H9 (cell line): ENCODE measurements at regions not wholly inside any gene's neighbourhood (a gene's known extent, or its start where the extent isn't known, plus 50 kb on each side); places are given as distances from the start of the nearest gene placed in this dataset.

Experiments
- DNase-seq: peaks from one replicate; pipeline ENCODE4 v3.0.0-alpha.2; 2017
- H2AFZ ChIP-seq: one replicate; pipeline ENCODE4 v1.6.1; 2013; ENCODE audit warnings: mild to moderate bottlenecking, low read length, control low read depth, moderate library complexity
- H2AK5ac ChIP-seq: 2 replicates; pipeline ENCODE4 v1.6.1; 2013; ENCODE audit warnings: low read length, control low read depth, mixed read lengths; ENCODE audit not compliant: insufficient read length
- H2BK120ac ChIP-seq: one replicate; pipeline ENCODE4 v1.6.1; 2013; ENCODE audit warnings: low read depth, mild to moderate bottlenecking, low read length, control low read depth, inconsistent platforms; ENCODE audit not compliant: poor library complexity, severe bottlenecking
- H2BK12ac ChIP-seq: 2 replicates; pipeline ENCODE4 v1.6.1; 2013; ENCODE audit warnings: low read length, control low read depth, mixed read lengths, low read depth; ENCODE audit not compliant: insufficient read length
- H2BK15ac ChIP-seq: 2 replicates; pipeline ENCODE4 v1.6.1; 2013; ENCODE audit warnings: low read depth, low read length, control low read depth
- H2BK20ac ChIP-seq: one replicate; pipeline ENCODE4 v1.6.1; 2013; ENCODE audit warnings: low read depth, mild to moderate bottlenecking, low read length, control low read depth, inconsistent platforms; ENCODE audit not compliant: poor library complexity, severe bottlenecking
- H2BK5ac ChIP-seq: 2 replicates; pipeline ENCODE4 v1.6.1; 2013; ENCODE audit warnings: low read length, control low read depth, mixed read lengths; ENCODE audit not compliant: insufficient read length
- H3K14ac ChIP-seq: 2 replicates; pipeline ENCODE4 v1.6.1; 2013; ENCODE audit warnings: low read length, control low read depth; ENCODE audit not compliant: insufficient read depth
- H3K18ac ChIP-seq: 2 replicates; pipeline ENCODE4 v1.6.1; 2013; ENCODE audit warnings: low read depth, mild to moderate bottlenecking, mixed read lengths, low read length, control low read depth; ENCODE audit not compliant: insufficient read length
- H3K23ac ChIP-seq: 2 replicates; pipeline ENCODE4 v1.6.1; 2013; ENCODE audit warnings: low read length, control low read depth, mixed read lengths, low read depth; ENCODE audit not compliant: insufficient read length
- H3K23me2 ChIP-seq: 2 replicates; pipeline ENCODE4 v1.6.1; 2013; ENCODE audit warnings: low read depth, mild to moderate bottlenecking, mixed read lengths, low read length, control low read depth; ENCODE audit not compliant: insufficient read length, poor library complexity, severe bottlenecking
- H3K27ac ChIP-seq: 2 replicates; pipeline ENCODE4 v1.5.1; 2013; ENCODE audit warnings: low read length, control low read depth, mixed read lengths, low read depth; ENCODE audit not compliant: insufficient read length
- H3K27me3 ChIP-seq: 2 replicates; pipeline ENCODE4 v1.6.1; 2013; ENCODE audit warnings: low read length, control low read depth, inconsistent platforms; ENCODE audit not compliant: insufficient read depth
- H3K4ac ChIP-seq: 2 replicates; pipeline ENCODE4 v1.6.1; 2013; ENCODE audit warnings: low read depth, mild to moderate bottlenecking, control low read depth, inconsistent platforms, low read length, moderate library complexity
- H3K4me1 ChIP-seq: 2 replicates; pipeline ENCODE4 v1.6.1; 2013; ENCODE audit warnings: low read length, control low read depth, inconsistent platforms; ENCODE audit not compliant: insufficient read depth
- H3K4me2 ChIP-seq: 2 replicates; pipeline ENCODE4 v1.6.1; 2013; ENCODE audit warnings: low read length, control low read depth, mixed read lengths; ENCODE audit not compliant: insufficient read length, insufficient read depth
- H3K56ac ChIP-seq: 2 replicates; pipeline ENCODE4 v1.6.1; 2013; ENCODE audit warnings: low read depth, mild to moderate bottlenecking, mixed read lengths, low read length, control low read depth; ENCODE audit not compliant: insufficient read length
- H3K79me1 ChIP-seq: 2 replicates; pipeline ENCODE4 v1.6.1; 2013; ENCODE audit warnings: low read depth, mild to moderate bottlenecking, moderate library complexity, low read length, control low read depth, inconsistent platforms; ENCODE audit not compliant: insufficient read depth, poor library complexity, severe bottlenecking
- H3K79me2 ChIP-seq: 2 replicates; pipeline ENCODE4 v1.6.1; 2013; ENCODE audit warnings: low read length, control low read depth, inconsistent platforms; ENCODE audit not compliant: insufficient read depth
- H3K9ac ChIP-seq: 2 replicates; pipeline ENCODE4 v1.6.1; 2013; ENCODE audit warnings: low read length, control low read depth, mixed read lengths; ENCODE audit not compliant: insufficient read length; ENCODE audit errors: extremely low read depth
- H3K9me3 ChIP-seq: one replicate; pipeline ENCODE4 v1.6.1; 2013; ENCODE audit warnings: low read depth, low read length, inconsistent platforms; ENCODE audit not compliant: control insufficient read depth
- H3T11ph ChIP-seq: one replicate; pipeline ENCODE4 v1.6.1; 2013; ENCODE audit warnings: mild to moderate bottlenecking, low read length, control low read depth, inconsistent platforms
- H4K20me1 ChIP-seq: one replicate; pipeline ENCODE4 v1.6.1; 2013; ENCODE audit not compliant: control insufficient read depth, insufficient read length, insufficient read depth
- H4K5ac ChIP-seq: 2 replicates; pipeline ENCODE4 v1.6.1; 2013; ENCODE audit warnings: low read depth, mild to moderate bottlenecking, mixed read lengths, low read length, control low read depth; ENCODE audit not compliant: insufficient read length
- H4K8ac ChIP-seq: replicated peaks from 2 replicates; pipeline ENCODE4 v1.6.1; 2013; ENCODE audit warnings: low read length, control low read depth, mixed read lengths, low read depth; ENCODE audit not compliant: insufficient read length
- H4K91ac ChIP-seq: 2 replicates; pipeline ENCODE4 v1.6.1; 2013; ENCODE audit warnings: low read depth, mild to moderate bottlenecking, moderate library complexity, mixed read lengths, low read length, control low read depth; ENCODE audit not compliant: insufficient read length
- H3K27ac Mint-ChIP-seq, 3 experiments: 2 replicates in 2 of 3; 3 replicates in 1 of 3; pipeline ENCODE4 v1.8.0; 2020 to 2021; ENCODE audit warnings: mixed read lengths in 3 of 3, mild to moderate bottlenecking in 1 of 3, moderate library complexity in 1 of 3
- H3K27me3 Mint-ChIP-seq: 2 replicates; pipeline ENCODE4 v1.8.0; 2021; ENCODE audit warnings: low read depth, mild to moderate bottlenecking, moderate library complexity, mixed read lengths
- H3K36me3 Mint-ChIP-seq, 3 experiments: 2 replicates in 2 of 3; 3 replicates in 1 of 3; pipeline ENCODE4 v1.8.0; 2020 to 2021; ENCODE audit warnings: low read depth in 3 of 3, mixed read lengths in 3 of 3; ENCODE audit not compliant: insufficient read depth in 1 of 3
- H3K4me1 Mint-ChIP-seq, 2 experiments: 2 replicates each; pipeline ENCODE4 v1.8.0; 2020; ENCODE audit warnings: mixed read lengths in 2 of 2
- H3K4me3 Mint-ChIP-seq, 2 experiments: 2 replicates in 1 of 2; 3 replicates in 1 of 2; pipeline ENCODE4 v1.8.0; 2020 to 2021; ENCODE audit warnings: mild to moderate bottlenecking in 2 of 2, mixed read lengths in 2 of 2, moderate library complexity in 1 of 2
- H3K9me3 Mint-ChIP-seq, 2 experiments: 2 replicates in 1 of 2; 3 replicates in 1 of 2; pipeline ENCODE4 v1.8.0; 2020; ENCODE audit warnings: mild to moderate bottlenecking in 2 of 2, mixed read lengths in 2 of 2, moderate library complexity in 1 of 2
- WGBS: extraction: QIAGEN DNeasy Blood & Tissue Kit; methylation state at CpG from one replicate; pipeline ENCODE4 v1.1.7; 2013; ENCODE audit warnings: missing lambda C conversion rate, low lambda C conversion rate, mixed read lengths; ENCODE audit not compliant: insufficient read length; ENCODE audit errors: extremely low coverage; 5-methylcytosine and 5-hydroxymethylcytosine counted together
- TF ChIP-seq, protein P1 (sequence below): fragments of 200-600 bp; sonication (generic); conservative IDR thresholded peaks from 3 replicates; pipeline ENCODE4 v1.8.0; 2021; ENCODE audit warnings: antibody characterized with exemption, mild to moderate bottlenecking

DNA sequence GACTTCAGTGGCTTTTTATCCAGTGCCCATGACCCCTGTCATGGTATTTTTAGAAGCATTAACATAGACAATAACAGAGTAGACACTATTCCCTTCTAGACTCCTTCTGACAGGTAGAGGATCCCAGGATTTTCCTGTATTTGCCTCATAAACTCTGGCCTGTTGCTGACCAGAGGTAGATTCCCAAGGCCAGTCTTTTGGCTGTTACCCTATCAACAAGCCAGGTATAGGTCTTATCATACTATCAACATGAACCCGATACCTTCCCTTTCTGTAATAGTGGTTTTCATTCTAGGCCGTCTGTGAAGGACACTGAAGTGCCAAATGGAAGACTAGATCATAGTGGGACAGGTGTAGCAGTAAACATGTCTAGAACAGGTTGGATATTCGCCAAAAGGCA lies 76.2 kb upstream of the CHRDL1 start:
- Histone ChIP-seq H3K79me1 (no peaks in the 10 kb centered on the region), H4K20me1 (no peaks in the 10 kb centered on the region), H2BK12ac (no peak overlapping the region), H3K56ac (no peak overlapping the region), H4K5ac (no peak overlapping the region), H3K4me1 (no peaks in the 10 kb centered on the region), H3K23me2 (no peaks in the 10 kb centered on the region), H3K18ac (no peak overlapping the region), H4K91ac (no peak overlapping the region), H3K9me3 (no peaks in the 10 kb centered on the region), H2AK5ac (no peak overlapping the region), H3K27me3 (no peaks in the 10 kb centered on the region), H3K9ac (no peak overlapping the region), H2BK120ac (no peak overlapping the region), H4K8ac (no peak overlapping the region), H3K23ac (no peak overlapping the region), H3T11ph (no peak overlapping the region), H3K14ac (no peak overlapping the region), H2BK20ac (no peak overlapping the region), H2AFZ (no peak overlapping the region), H3K4me2 (no peak overlapping the region), H2BK5ac (no peak overlapping the region), H3K79me2 (no peaks in the 10 kb centered on the region), H3K27ac (no peak overlapping the region), H3K4ac (no peak overlapping the region), H2BK15ac (no peak overlapping the region)
- Mint-ChIP-seq H3K4me1 (no peaks in the 10 kb centered on the region), H3K27me3 (no peaks in the 10 kb centered on the region; the same call in 1 of the 2 replicates), H3K9me3 (no peaks in the 10 kb centered on the region), H3K27ac (no peak overlapping the region), H3K36me3 (no peaks in the 10 kb centered on the region), H3K4me3 (no peak overlapping the region)
- TF ChIP-seq, protein P1, sequence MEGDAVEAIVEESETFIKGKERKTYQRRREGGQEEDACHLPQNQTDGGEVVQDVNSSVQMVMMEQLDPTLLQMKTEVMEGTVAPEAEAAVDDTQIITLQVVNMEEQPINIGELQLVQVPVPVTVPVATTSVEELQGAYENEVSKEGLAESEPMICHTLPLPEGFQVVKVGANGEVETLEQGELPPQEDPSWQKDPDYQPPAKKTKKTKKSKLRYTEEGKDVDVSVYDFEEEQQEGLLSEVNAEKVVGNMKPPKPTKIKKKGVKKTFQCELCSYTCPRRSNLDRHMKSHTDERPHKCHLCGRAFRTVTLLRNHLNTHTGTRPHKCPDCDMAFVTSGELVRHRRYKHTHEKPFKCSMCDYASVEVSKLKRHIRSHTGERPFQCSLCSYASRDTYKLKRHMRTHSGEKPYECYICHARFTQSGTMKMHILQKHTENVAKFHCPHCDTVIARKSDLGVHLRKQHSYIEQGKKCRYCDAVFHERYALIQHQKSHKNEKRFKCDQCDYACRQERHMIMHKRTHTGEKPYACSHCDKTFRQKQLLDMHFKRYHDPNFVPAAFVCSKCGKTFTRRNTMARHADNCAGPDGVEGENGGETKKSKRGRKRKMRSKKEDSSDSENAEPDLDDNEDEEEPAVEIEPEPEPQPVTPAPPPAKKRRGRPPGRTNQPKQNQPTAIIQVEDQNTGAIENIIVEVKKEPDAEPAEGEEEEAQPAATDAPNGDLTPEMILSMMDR: no peak
- WGBS: no CpG with 5 or more reads among the region's 3 CpGs
- DNase-seq: no peak
